GM12878 (cell line): ENCODE measurements at regions not wholly inside any gene's neighbourhood (a gene's known extent, or its start where the extent isn't known, plus 50 kb on each side); places are given as distances from the start of the nearest gene placed in this dataset.

Experiments
- ATAC-seq: fragments of 200-7000 bp; cut with Tn5 transposase; 3 replicates; pipeline ENCODE4 v1.9.1; 2020; ENCODE audit warnings: mild to moderate bottlenecking, moderate library complexity
- BruUV-seq: library from RNA; stranded (reverse); fragments of 400-500 nt; replicated peaks from 2 replicates; lab custom pipeline; 2021; lab: Mats Ljungman, UMichigan
- CTCF ChIA-PET: fragments of 300-600 bp; sonication (Branson Sonifier 250); formaldehyde crosslinking; extraction: SDS; loops from one replicate; lab custom pipeline; 2021; ENCODE audit warnings: inconsistent platforms; lab: Yijun Ruan, JAX
- POLR2A ChIA-PET: fragments of 350-600 bp; formaldehyde crosslinking; extraction: SDS; loops from one replicate; lab custom pipeline; 2021; ENCODE audit warnings: inconsistent platforms; lab: Charles Lee
- RAD21 ChIA-PET: fragments of 300-600 bp; sonication (Branson Sonifier 250); formaldehyde crosslinking; loops from one replicate; lab custom pipeline; 2023; ENCODE audit warnings: antibody characterized with exemption; ENCODE audit not compliant: unreplicated experiment; lab: Charles Lee
- SMC1A ChIA-PET: fragments of 300-600 bp; sonication (Branson Sonifier 250); formaldehyde crosslinking; loops from one replicate; lab custom pipeline; 2023; ENCODE audit not compliant: unreplicated experiment, uncharacterized antibody; lab: Charles Lee
- DNase-seq: peaks from one replicate; pipeline ENCODE4 v3.0.0-alpha.2; 2011; ENCODE audit warnings: low read depth, low spot score
- FAIRE-seq: peaks from 3 replicates; lab custom pipeline; 2011; peaks lifted over from hg19 to GRCh38; lab: Jason Lieb, UNC
- H2AFZ ChIP-seq: 2 replicates; pipeline ENCODE4 v1.6.0; 2011; ENCODE audit warnings: low read depth, low read length, control low read depth; ENCODE audit not compliant: control insufficient read depth
- H3K27ac ChIP-seq: 2 replicates; pipeline ENCODE4 v1.5.1; 2011; ENCODE audit warnings: control low read depth; ENCODE audit not compliant: control insufficient read depth, insufficient read depth
- H3K27me3 ChIP-seq, 2 experiments: replicated peaks in 1 of 2; 2 replicates each; pipeline versions ENCODE4 v1.6.0 to v1.6.1; 2011; ENCODE audit warnings: low read length in 1 of 2; ENCODE audit not compliant: control insufficient read depth in 2 of 2, insufficient read depth in 2 of 2
- H3K36me3 ChIP-seq, 2 experiments: 2 replicates each; pipeline ENCODE4 v1.5.1; 2011; ENCODE audit warnings: low read length in 1 of 2; ENCODE audit not compliant: control insufficient read depth in 2 of 2, insufficient read depth in 2 of 2
- H3K4me1 ChIP-seq: 2 replicates; pipeline ENCODE4 v1.6.1; 2011; ENCODE audit warnings: mild to moderate bottlenecking, low read length, moderate library complexity, mixed read lengths; ENCODE audit not compliant: control insufficient read depth, insufficient read depth
- H3K4me2 ChIP-seq: 2 replicates; pipeline ENCODE4 v1.6.0; 2011; ENCODE audit warnings: control low read depth; ENCODE audit not compliant: control insufficient read depth, insufficient read depth
- H3K4me3 ChIP-seq: fragments of 200-600 bp; sonication (generic); 2 replicates; pipeline ENCODE4 v1.5.1; 2016
- H3K79me2 ChIP-seq: 2 replicates; pipeline ENCODE4 v1.6.0; 2011; ENCODE audit warnings: low read length; ENCODE audit not compliant: control insufficient read depth, insufficient read depth
- H3K9ac ChIP-seq: 2 replicates; pipeline ENCODE4 v1.8.0; 2011; ENCODE audit warnings: low read length, control low read depth, mixed read lengths; ENCODE audit not compliant: control insufficient read depth, insufficient read depth
- H3K9me3 ChIP-seq: replicated peaks from 3 replicates; pipeline ENCODE4 v1.5.1; 2011; ENCODE audit warnings: mild to moderate bottlenecking, low read length; ENCODE audit not compliant: control insufficient read depth, insufficient read depth
- H4K20me1 ChIP-seq: 2 replicates; pipeline ENCODE4 v1.6.0; 2011; ENCODE audit not compliant: control insufficient read depth, insufficient read depth
- E2F4 ChIP-seq: IDR thresholded peaks from 2 replicates; pipeline ENCODE4 v1.6.1; 2012; ENCODE audit warnings: low read depth, low read length, improper control_type of control experiment
- E4F1 ChIP-seq: fragments of 450-650 bp; IDR thresholded peaks from 2 replicates; pipeline ENCODE4 v1.6.1; 2018; ENCODE audit warnings: borderline replicate concordance, mild to moderate bottlenecking; ENCODE audit not compliant: partially characterized antibody
- ESRRA ChIP-seq: IDR thresholded peaks from 2 replicates; pipeline ENCODE4 v1.6.1; 2012; ENCODE audit warnings: mild to moderate bottlenecking, low read length, improper control_type of control experiment
- FOS ChIP-seq: IDR thresholded peaks from 3 replicates; pipeline ENCODE4 v1.6.1; 2011; ENCODE audit warnings: borderline replicate concordance; ENCODE audit not compliant: insufficient read length; ENCODE audit errors: extremely low read depth
- JUNB ChIP-seq: IDR thresholded peaks from 2 replicates; pipeline ENCODE4 v1.6.1; 2016; ENCODE audit warnings: antibody characterized with exemption, mild to moderate bottlenecking
- MEF2A ChIP-seq: IDR thresholded peaks from 2 replicates; pipeline ENCODE4 v1.6.1; 2011; ENCODE audit warnings: low read depth, mild to moderate bottlenecking, low read length, moderate library complexity; ENCODE audit not compliant: insufficient read depth
- NFIC ChIP-seq: IDR thresholded peaks from 2 replicates; pipeline ENCODE4 v1.6.1; 2012; ENCODE audit warnings: low read depth, mild to moderate bottlenecking, inconsistent platforms, low read length, moderate library complexity
- RUNX3 ChIP-seq: IDR thresholded peaks from 2 replicates; pipeline ENCODE4 v1.6.1; 2012; ENCODE audit warnings: low read length, inconsistent platforms
- ZSCAN29 ChIP-seq: fragments of 450-650 bp; IDR thresholded peaks from 2 replicates; pipeline ENCODE4 v1.6.1; 2017; ENCODE audit warnings: mild to moderate bottlenecking, moderate library complexity
- WGBS: methylation state at CpG from one replicate; pipeline ENCODE4 v1.1.6; 2016; ENCODE audit warnings: low lambda C conversion rate; ENCODE audit not compliant: insufficient replicate concordance, insufficient coverage; ENCODE audit errors: missing lambda C conversion rate; 5-methylcytosine and 5-hydroxymethylcytosine counted together
- in situ Hi-C: fragments of 300-500 bp; cut with MboI; formaldehyde crosslinking; loops from 9 replicates; pipeline ENCODE4 v1.14.3; 2018; ENCODE audit warnings: mixed read lengths
- intact Hi-C: fragments of 100-400 bp; cut with micrococcal nuclease; formaldehyde crosslinking; loops from one replicate; pipeline ENCODE4 v1.14.2; 2022; ENCODE audit not compliant: unreplicated experiment

GRCh38 chr15:59924812-59925522 is 79.1 kb upstream of the FOXB1 start:
- Histone ChIP-seq H3K27me3 (no peaks in the 10 kb centered on the region), H3K4me3 (no peak overlapping the region), H3K9ac (no peak overlapping the region), H2AFZ (no peak overlapping the region), H3K4me2 (no peak overlapping the region), H3K36me3 (no peaks in the 10 kb centered on the region), H3K9me3 (no peaks in the 10 kb centered on the region), H4K20me1 (no peaks in the 10 kb centered on the region), H3K4me1 (no peaks in the 10 kb centered on the region), H3K79me2 (no peaks in the 10 kb centered on the region), H3K27ac (no peak overlapping the region)
- DNase-seq = no peak
- in situ Hi-C loops (loop anchor here (25.0 kb wide), 1 partner anchor 262 kb away; no protein-coding TSS in a partner anchor), intact Hi-C loops (no loop called here)
- TF ChIP-seq JUNB (0 out of 2 replicates have a peak, but pooled peaks have one; percentile 18), E2F4 (no peak), ESRRA (no peak), E4F1 (no peak), MEF2A (peak; percentile 57; the same call in 1 of the 2 replicates), ZSCAN29 (no peak), NFIC (peak; percentile 41; the same call in 1 of the 2 replicates), RUNX3 (peak; percentile 48; the same call in 1 of the 2 replicates), FOS (no peak)
- no peak for FAIRE-seq
- ATAC-seq = no peak
- RAD21 ChIA-PET = no interaction called here
- BruUV-seq = no TSS peak
- CTCF ChIA-PET = interaction anchor here (0.7 to 1.1 kb wide), 4 partner anchors 8 to 1264 kb away, joined by 3 to 4 read pairs (median 3); no protein-coding TSS in a partner anchor
- SMC1A ChIA-PET = no interaction called here
- POLR2A ChIA-PET = no interaction called here
- 60% methylated on average over 8 of the region's 8 CpGs for WGBS
